ENCODE measurements at regions not wholly inside any gene's neighbourhood (a gene's known extent, or its start where the extent isn't known, plus 50 kb on each side); places are given as distances from the start of the nearest gene placed in this dataset.
"Not testable (repeated sequence)": the region's sequence is repeated elsewhere in the genome, so short reads cannot be mapped to it uniquely, and the experiment has no call there.

DNA sequence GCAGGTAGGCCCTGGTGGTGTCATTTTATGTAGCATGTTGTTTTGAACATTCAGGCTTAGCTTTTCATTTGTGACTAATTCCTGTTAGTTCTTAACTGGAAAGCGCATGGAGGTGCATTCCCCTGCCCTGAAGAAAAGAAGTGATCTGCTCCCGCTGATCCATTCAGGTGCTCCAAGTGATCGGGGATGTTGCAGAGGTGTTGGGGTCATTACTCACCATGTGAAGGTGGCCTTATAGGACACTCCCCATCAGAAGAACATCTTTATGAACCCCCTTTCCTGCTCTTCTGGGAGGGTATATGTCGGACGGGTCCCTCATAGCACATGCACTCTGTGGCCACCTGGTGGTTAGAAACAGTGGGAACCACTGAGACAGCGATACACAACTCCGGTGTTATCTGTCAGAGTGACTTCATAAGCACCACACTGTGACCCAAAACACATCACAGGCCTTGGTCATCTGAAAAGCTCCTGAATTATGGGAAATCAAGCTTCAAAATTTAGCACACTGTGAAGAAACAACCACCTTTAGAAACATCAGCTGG lies 172.5 kb upstream of the NOTCH2NLA start:
- TF ChIP-seq, protein P1, sequence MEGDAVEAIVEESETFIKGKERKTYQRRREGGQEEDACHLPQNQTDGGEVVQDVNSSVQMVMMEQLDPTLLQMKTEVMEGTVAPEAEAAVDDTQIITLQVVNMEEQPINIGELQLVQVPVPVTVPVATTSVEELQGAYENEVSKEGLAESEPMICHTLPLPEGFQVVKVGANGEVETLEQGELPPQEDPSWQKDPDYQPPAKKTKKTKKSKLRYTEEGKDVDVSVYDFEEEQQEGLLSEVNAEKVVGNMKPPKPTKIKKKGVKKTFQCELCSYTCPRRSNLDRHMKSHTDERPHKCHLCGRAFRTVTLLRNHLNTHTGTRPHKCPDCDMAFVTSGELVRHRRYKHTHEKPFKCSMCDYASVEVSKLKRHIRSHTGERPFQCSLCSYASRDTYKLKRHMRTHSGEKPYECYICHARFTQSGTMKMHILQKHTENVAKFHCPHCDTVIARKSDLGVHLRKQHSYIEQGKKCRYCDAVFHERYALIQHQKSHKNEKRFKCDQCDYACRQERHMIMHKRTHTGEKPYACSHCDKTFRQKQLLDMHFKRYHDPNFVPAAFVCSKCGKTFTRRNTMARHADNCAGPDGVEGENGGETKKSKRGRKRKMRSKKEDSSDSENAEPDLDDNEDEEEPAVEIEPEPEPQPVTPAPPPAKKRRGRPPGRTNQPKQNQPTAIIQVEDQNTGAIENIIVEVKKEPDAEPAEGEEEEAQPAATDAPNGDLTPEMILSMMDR (IDR thresholded peaks at IDR 0.05; ENCODE audit: extremely low read depth in 1 of 2, insufficient read depth in 1 of 2, low read depth in 1 of 2, low read length in 2 of 2): peak in 1 of 2 donors; percentile 29
- not testable (repeated sequence) for BruUV-seq (replicated peaks); FAIRE-seq

DNA sequence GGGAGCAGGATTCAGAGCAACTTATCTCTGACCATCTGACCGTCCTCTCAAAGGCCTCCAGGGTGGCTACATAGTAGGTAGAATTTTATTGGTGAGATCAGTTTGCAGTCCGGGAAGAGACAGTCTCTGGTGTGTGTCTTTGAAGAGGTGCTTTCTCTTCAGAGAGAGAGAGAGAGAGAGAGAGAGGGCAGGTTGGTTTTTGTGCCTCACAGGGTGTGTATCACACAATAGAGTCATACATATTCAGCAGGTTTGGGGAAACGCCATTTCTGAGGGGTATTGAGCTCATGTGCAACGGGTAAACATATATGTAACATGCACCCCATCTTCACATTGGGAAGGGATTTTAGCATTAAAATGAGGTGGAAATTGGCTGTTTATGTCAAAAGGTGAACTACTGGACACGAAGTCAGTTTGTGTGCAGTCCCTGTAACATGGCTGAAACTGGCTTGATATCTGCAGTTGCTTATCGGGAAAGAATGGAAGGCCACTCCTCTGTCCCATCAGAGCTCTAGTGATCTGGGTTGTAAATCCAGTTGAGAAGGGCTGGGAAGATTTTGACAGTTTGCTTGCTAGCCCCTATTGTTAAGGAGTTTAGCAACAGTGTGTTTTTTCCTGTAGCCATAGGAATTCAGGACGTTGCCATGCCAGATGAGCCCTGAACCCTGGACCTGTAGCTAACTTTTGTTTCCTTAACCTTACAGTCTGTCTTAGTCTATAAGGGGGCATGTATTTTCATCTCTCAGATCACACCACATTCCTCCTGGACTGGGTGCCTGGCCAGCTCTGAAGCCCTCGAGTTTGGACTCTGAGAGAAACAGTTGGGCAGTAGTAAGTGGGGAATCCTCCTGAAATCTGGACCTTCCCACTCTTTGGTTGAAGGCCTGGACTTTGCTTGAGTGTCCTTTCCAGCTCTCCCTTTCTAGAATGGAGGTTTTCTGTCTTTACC lies 171.6 kb upstream of the NOTCH2NLA start:
- FAIRE-seq; H3K36me3 ChIP-seq (ENCODE audit: control insufficient read depth in 2 of 2, extremely low read depth in 1 of 2, insufficient read depth in 2 of 2, low read length in 2 of 2); H3K9me1 ChIP-seq (replicated peaks; ENCODE audit: control insufficient read depth, extremely low read depth, insufficient read depth, low read length); H2AFZ ChIP-seq (ENCODE audit: low read depth, low read length); BruUV-seq (replicated peaks); H3K4me2 ChIP-seq (ENCODE audit: insufficient read depth, low read length); dilution Hi-C loops (cut with MboI; ENCODE audit: extremely low pct_ligation_motif_present, low sequenced_read_pairs); H3K4me3 ChIP-seq (replicated peaks in 1 of 3; ENCODE audit: insufficient read depth in 1 of 3, low read depth in 1 of 3, low read length in 3 of 3); intact Hi-C loops (cut with micrococcal nuclease); H3K9me3 ChIP-seq (replicated peaks; ENCODE audit: control insufficient read depth, insufficient read depth, low read length); H3K27ac ChIP-seq (ENCODE audit: insufficient read depth, low read depth, low read length); H3K9ac ChIP-seq (replicated peaks; ENCODE audit: extremely low read depth, insufficient read depth, low read length); H3K27me3 ChIP-seq (ENCODE audit: control insufficient read depth in 2 of 2, insufficient read depth in 2 of 2, low read length in 2 of 2); H3K4me1 ChIP-seq (ENCODE audit: control insufficient read depth, extremely low read depth, insufficient read depth, low read length); H3K79me2 ChIP-seq (ENCODE audit: control insufficient read depth, insufficient read depth, low read length); CTCF ChIA-PET; H4K20me1 ChIP-seq (replicated peaks; ENCODE audit: control insufficient read depth, extremely low read depth, insufficient read depth, low read length); POLR2A ChIA-PET: not testable (repeated sequence)
- DNase-seq (ENCODE audit: low read depth, low spot score): peak; percentile 73

More for the DNA sequence above, 172.5 kb upstream of the NOTCH2NLA start:
- H3K9me3 ChIP-seq (replicated peaks; ENCODE audit: control insufficient read depth, insufficient read depth, low read length); H3K9ac ChIP-seq (replicated peaks; ENCODE audit: extremely low read depth, insufficient read depth, low read length); H4K20me1 ChIP-seq (replicated peaks; ENCODE audit: control insufficient read depth, extremely low read depth, insufficient read depth, low read length); dilution Hi-C loops (cut with MboI; ENCODE audit: extremely low pct_ligation_motif_present, low sequenced_read_pairs); H3K4me1 ChIP-seq (ENCODE audit: control insufficient read depth, extremely low read depth, insufficient read depth, low read length); H3K79me2 ChIP-seq (ENCODE audit: control insufficient read depth, insufficient read depth, low read length); H3K4me3 ChIP-seq (replicated peaks in 1 of 3; ENCODE audit: insufficient read depth in 1 of 3, low read depth in 1 of 3, low read length in 3 of 3); H3K36me3 ChIP-seq (ENCODE audit: control insufficient read depth in 2 of 2, extremely low read depth in 1 of 2, insufficient read depth in 2 of 2, low read length in 2 of 2); H2AFZ ChIP-seq (ENCODE audit: low read depth, low read length); H3K27ac ChIP-seq (ENCODE audit: insufficient read depth, low read depth, low read length); H3K27me3 ChIP-seq (ENCODE audit: control insufficient read depth in 2 of 2, insufficient read depth in 2 of 2, low read length in 2 of 2); H3K4me2 ChIP-seq (ENCODE audit: insufficient read depth, low read length); POLR2A ChIA-PET; H3K9me1 ChIP-seq (replicated peaks; ENCODE audit: control insufficient read depth, extremely low read depth, insufficient read depth, low read length); intact Hi-C loops (cut with micrococcal nuclease); CTCF ChIA-PET: not testable (repeated sequence)
- peak; percentile 12 for DNase-seq (ENCODE audit: low read depth, low spot score)

DNA sequence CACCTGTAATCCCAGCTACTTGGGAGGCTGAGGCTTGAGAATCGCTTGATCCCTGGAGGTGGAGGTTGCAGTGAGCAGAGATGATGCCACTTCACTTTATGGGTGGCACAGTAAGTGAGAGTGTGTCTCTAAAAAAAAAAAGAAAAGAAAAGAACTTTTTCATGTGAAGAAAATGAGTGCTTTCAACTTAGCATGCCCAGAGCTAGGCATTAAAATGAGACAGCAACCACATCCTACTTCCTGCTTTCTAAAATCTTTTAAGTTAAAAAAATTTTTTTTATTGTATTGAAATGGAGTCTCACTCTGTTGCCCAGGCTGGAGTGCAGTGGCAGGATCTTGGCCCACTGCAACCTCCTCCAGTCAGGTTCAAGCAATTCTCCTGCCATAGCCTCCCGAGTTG lies 170.4 kb upstream of the NOTCH2NLA start:
- H3K9ac ChIP-seq (replicated peaks; ENCODE audit: extremely low read depth, insufficient read depth, low read length); dilution Hi-C loops (cut with MboI; ENCODE audit: extremely low pct_ligation_motif_present, low sequenced_read_pairs); H3K79me2 ChIP-seq (ENCODE audit: control insufficient read depth, insufficient read depth, low read length); BruUV-seq (replicated peaks); DNase-seq (ENCODE audit: low read depth, low spot score); FAIRE-seq; intact Hi-C loops (cut with micrococcal nuclease); H3K4me3 ChIP-seq (replicated peaks in 1 of 3; ENCODE audit: insufficient read depth in 1 of 3, low read depth in 1 of 3, low read length in 3 of 3); H2AFZ ChIP-seq (ENCODE audit: low read depth, low read length); H3K27me3 ChIP-seq (ENCODE audit: control insufficient read depth in 2 of 2, insufficient read depth in 2 of 2, low read length in 2 of 2); H3K4me2 ChIP-seq (ENCODE audit: insufficient read depth, low read length); CTCF ChIA-PET; H3K27ac ChIP-seq (ENCODE audit: insufficient read depth, low read depth, low read length); H3K9me1 ChIP-seq (replicated peaks; ENCODE audit: control insufficient read depth, extremely low read depth, insufficient read depth, low read length); POLR2A ChIA-PET; H3K4me1 ChIP-seq (ENCODE audit: control insufficient read depth, extremely low read depth, insufficient read depth, low read length); H4K20me1 ChIP-seq (replicated peaks; ENCODE audit: control insufficient read depth, extremely low read depth, insufficient read depth, low read length); H3K9me3 ChIP-seq (replicated peaks; ENCODE audit: control insufficient read depth, insufficient read depth, low read length); H3K36me3 ChIP-seq (ENCODE audit: control insufficient read depth in 2 of 2, extremely low read depth in 1 of 2, insufficient read depth in 2 of 2, low read length in 2 of 2): not testable (repeated sequence)
